HepG2 (cell line): ENCODE measurements at regions not wholly inside any gene's neighbourhood (a gene's known extent, or its start where the extent isn't known, plus 50 kb on each side); places are given as distances from the start of the nearest gene placed in this dataset.

Source experiments
- CTCF ChIP-seq: sonication (generic); formaldehyde crosslinking; IDR thresholded peaks from 2 replicates; pipeline ENCODE4 v1.5.0; 2020; ENCODE audit warnings: mild to moderate bottlenecking, missing genetic modification reagents, moderate library complexity
- GABPA ChIP-seq, 2 experiments: IDR thresholded peaks; 2 replicates each; pipeline ENCODE4 v1.6.1; 2011 to 2016; ENCODE audit warnings: low read depth in 2 of 2, low read length in 1 of 2, missing biosample characterization in 1 of 2, missing genetic modification characterization in 1 of 2
- HCFC1 ChIP-seq: fragments of 150-350 bp; IDR thresholded peaks from 2 replicates; pipeline ENCODE4 v1.6.1; 2014; ENCODE audit warnings: low read depth, low read length
- TARDBP ChIP-seq: sonication (generic); formaldehyde crosslinking; IDR thresholded peaks from 2 replicates; pipeline ENCODE4 v1.8.0; 2022; ENCODE audit warnings: mild to moderate bottlenecking, missing genetic modification reagents
- TF ChIP-seq, protein P1 (sequence below): sonication (generic); formaldehyde crosslinking; IDR thresholded peaks from 2 replicates; pipeline ENCODE4 v1.4.0; 2020; ENCODE audit warnings: mild to moderate bottlenecking, missing genetic modification reagents

DNA sequence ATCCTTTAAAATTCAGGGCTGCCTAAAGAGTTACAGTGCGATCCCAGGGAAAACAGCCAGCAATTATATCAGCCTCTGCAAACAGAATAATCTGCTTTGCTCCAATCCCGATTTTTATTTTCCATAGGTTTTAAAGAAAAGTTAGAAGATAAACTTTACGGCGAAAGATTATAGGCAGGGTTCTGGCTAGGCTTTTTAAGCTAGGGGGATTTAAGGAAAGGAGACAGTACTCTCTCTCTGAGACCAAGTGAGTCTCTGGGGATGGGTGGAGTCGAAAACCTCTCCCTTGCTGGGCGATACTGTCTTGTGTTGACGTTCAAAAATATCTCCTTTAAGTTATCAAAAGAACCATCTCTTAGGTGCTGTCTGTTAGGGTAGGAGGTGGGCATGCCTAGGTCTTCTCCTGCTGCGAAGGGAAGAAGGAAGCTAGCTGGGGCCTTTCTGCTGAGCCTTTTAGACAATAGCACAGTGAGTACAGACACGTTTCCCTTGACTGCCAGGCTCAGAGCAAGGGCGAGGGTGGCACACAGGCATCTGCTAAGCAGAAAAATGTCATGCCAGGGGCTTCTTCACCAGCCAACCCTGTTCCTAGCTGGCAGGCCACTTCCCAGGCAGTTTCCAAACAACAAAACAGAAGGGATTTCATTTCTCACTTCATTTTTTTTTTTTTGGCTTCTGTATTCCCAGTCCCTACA, 167.9 kb upstream of the MAF start:
- TF ChIP-seq CTCF (CRISPR knock-in tag) (no peak), TARDBP (no peak), GABPA (IDR thresholded peaks at IDR 0.05; ENCODE audit: low read depth, low read length) (no peak), GABPA (CRISPR knock-in tag; IDR thresholded peaks at IDR 0.05; ENCODE audit: low read depth) (no peak), HCFC1 (no peak)
- TF ChIP-seq, protein P1, sequence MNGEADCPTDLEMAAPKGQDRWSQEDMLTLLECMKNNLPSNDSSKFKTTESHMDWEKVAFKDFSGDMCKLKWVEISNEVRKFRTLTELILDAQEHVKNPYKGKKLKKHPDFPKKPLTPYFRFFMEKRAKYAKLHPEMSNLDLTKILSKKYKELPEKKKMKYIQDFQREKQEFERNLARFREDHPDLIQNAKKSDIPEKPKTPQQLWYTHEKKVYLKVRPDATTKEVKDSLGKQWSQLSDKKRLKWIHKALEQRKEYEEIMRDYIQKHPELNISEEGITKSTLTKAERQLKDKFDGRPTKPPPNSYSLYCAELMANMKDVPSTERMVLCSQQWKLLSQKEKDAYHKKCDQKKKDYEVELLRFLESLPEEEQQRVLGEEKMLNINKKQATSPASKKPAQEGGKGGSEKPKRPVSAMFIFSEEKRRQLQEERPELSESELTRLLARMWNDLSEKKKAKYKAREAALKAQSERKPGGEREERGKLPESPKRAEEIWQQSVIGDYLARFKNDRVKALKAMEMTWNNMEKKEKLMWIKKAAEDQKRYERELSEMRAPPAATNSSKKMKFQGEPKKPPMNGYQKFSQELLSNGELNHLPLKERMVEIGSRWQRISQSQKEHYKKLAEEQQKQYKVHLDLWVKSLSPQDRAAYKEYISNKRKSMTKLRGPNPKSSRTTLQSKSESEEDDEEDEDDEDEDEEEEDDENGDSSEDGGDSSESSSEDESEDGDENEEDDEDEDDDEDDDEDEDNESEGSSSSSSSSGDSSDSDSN, result no peak
